ENCODE measurements at regions not wholly inside any gene's neighbourhood (a gene's known extent, or its start where the extent isn't known, plus 50 kb on each side); places are given as distances from the start of the nearest gene placed in this dataset.
"Not testable (repeated sequence)": the region's sequence is repeated elsewhere in the genome, so short reads cannot be mapped to it uniquely, and the experiment has no call there.

DNA sequence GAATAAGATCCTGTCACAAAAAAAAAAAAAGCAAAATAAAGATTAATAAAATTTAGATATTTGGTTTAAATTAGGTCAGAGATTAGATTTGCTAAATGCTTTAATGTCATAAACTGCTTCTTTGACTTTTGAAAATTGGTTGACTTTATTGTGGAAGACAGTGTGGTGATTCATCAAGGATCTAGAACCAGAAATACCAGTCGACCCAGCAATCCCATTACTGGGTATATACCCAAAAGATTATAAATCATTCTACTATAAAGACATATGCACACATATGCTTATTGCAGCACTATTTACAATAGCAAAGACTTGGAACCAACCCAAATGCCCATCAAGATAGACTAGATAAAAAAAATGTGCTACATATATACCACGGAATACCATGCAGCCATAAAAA, 54.2 kb upstream of the GPD1L start:
- TF ChIP-seq, protein P1, sequence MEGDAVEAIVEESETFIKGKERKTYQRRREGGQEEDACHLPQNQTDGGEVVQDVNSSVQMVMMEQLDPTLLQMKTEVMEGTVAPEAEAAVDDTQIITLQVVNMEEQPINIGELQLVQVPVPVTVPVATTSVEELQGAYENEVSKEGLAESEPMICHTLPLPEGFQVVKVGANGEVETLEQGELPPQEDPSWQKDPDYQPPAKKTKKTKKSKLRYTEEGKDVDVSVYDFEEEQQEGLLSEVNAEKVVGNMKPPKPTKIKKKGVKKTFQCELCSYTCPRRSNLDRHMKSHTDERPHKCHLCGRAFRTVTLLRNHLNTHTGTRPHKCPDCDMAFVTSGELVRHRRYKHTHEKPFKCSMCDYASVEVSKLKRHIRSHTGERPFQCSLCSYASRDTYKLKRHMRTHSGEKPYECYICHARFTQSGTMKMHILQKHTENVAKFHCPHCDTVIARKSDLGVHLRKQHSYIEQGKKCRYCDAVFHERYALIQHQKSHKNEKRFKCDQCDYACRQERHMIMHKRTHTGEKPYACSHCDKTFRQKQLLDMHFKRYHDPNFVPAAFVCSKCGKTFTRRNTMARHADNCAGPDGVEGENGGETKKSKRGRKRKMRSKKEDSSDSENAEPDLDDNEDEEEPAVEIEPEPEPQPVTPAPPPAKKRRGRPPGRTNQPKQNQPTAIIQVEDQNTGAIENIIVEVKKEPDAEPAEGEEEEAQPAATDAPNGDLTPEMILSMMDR (IDR thresholded peaks at IDR 0.05; ENCODE audit: low read length) = not testable (repeated sequence)
- not testable (repeated sequence) for TF ChIP-seq EZH2 (IDR thresholded peaks at IDR 0.05; ENCODE audit: borderline replicate concordance, low read length)
